A673 (cell line): ENCODE measurements at regions not wholly inside any gene's neighbourhood (a gene's known extent, or its start where the extent isn't known, plus 50 kb on each side); places are given as distances from the start of the nearest gene placed in this dataset.

Experiments used
- EZH2 ChIP-seq: fragments of 200-600 bp; sonication (generic); IDR thresholded peaks from 2 replicates; pipeline ENCODE4 v1.6.1; 2017; ENCODE audit warnings: borderline replicate concordance, low read depth, mild to moderate bottlenecking, mixed read lengths, antibody characterized with exemption, low read length; ENCODE audit not compliant: poor library complexity, severe bottlenecking
- TF ChIP-seq, protein P1 (sequence below): fragments of 300-800, 200-600 bp; sonication (generic); conservative IDR thresholded peaks from 2 replicates; pipeline ENCODE4 v1.5.1; 2017; ENCODE audit warnings: low read depth, mild to moderate bottlenecking, antibody characterized with exemption, low read length, moderate library complexity, mixed read lengths

- TF ChIP-seq, protein P1, sequence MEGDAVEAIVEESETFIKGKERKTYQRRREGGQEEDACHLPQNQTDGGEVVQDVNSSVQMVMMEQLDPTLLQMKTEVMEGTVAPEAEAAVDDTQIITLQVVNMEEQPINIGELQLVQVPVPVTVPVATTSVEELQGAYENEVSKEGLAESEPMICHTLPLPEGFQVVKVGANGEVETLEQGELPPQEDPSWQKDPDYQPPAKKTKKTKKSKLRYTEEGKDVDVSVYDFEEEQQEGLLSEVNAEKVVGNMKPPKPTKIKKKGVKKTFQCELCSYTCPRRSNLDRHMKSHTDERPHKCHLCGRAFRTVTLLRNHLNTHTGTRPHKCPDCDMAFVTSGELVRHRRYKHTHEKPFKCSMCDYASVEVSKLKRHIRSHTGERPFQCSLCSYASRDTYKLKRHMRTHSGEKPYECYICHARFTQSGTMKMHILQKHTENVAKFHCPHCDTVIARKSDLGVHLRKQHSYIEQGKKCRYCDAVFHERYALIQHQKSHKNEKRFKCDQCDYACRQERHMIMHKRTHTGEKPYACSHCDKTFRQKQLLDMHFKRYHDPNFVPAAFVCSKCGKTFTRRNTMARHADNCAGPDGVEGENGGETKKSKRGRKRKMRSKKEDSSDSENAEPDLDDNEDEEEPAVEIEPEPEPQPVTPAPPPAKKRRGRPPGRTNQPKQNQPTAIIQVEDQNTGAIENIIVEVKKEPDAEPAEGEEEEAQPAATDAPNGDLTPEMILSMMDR, result no peak
- TF ChIP-seq EZH2, result no peak
Measured at GRCh38 chr19:56916528-56916927, 76.0 kb upstream of the PEG3 start.
